Right lobe of liver (tissue), 6 donors: ENCODE measurements at regions not wholly inside any gene's neighbourhood (a gene's known extent, or its start where the extent isn't known, plus 50 kb on each side); places are given as distances from the start of the nearest gene placed in this dataset.

Source experiments
- ATAC-seq, 4 donors: fragments of 200-7000 bp; cut with Tn5 transposase; one replicate each; pipeline ENCODE4 v1.9.1; 2020; ENCODE audit warnings: mild to moderate bottlenecking in 4 of 4, moderate library complexity in 4 of 4
- DNase-seq, 3 donors: peaks; one replicate each; pipeline ENCODE4 v3.0.0-alpha.2; 2020
- H3K27ac ChIP-seq, 3 donors: fragments of 200-600 bp; one replicate each; pipeline ENCODE4 v1.8.0; 2022
- H3K27me3 ChIP-seq, 2 donors: fragments of 200-600 bp; one replicate each; pipeline ENCODE4 v1.8.0; 2022
- H3K36me3 ChIP-seq, 4 donors: fragments of 200-600 bp; sonication (generic) in 1 of 4; one replicate each; pipeline versions ENCODE4 v1.5.1 to v1.8.0; 2017 to 2022; ENCODE audit warnings: control low read depth in 1 of 4
- H3K4me1 ChIP-seq, 4 donors: fragments of 200-600 bp; sonication (generic) in 1 of 4; one replicate each; pipeline versions ENCODE4 v1.5.1 to v1.8.0; 2017 to 2022; ENCODE audit warnings: control low read depth in 1 of 4
- H3K4me3 ChIP-seq, 3 donors: fragments of 200-600 bp; one replicate each; pipeline ENCODE4 v1.8.0; 2022
- H3K9me3 ChIP-seq, 4 donors: fragments of 200-600 bp; sonication (generic) in 1 of 4; one replicate each; pipeline versions ENCODE4 v1.5.1 to v1.8.0; 2017 to 2022; ENCODE audit warnings: control low read depth in 1 of 4
- POLR2A ChIP-seq: fragments of 450-650 bp; IDR thresholded peaks from one replicate; pipeline ENCODE4 v1.6.1; 2017; ENCODE audit warnings: antibody characterized with exemption, mild to moderate bottlenecking
- WGBS: methylation state at CpG from one replicate; pipeline ENCODE4 v1.1.6; 2018; ENCODE audit warnings: low coverage, low lambda C conversion rate; ENCODE audit not compliant: insufficient coverage; ENCODE audit errors: missing lambda C conversion rate; 5-methylcytosine and 5-hydroxymethylcytosine counted together
- intact Hi-C, 2 donors: fragments of 100-400 bp; cut with DNase I; formaldehyde crosslinking; loops; one replicate each; pipeline versions ENCODE4 v1.11.2 to v1.14.1; 2022
- TF ChIP-seq, protein P1 (sequence below), 4 donors: fragments of 200-600 bp in 3 of 4; fragments of 450-650 bp in 1 of 4; IDR thresholded peaks; one replicate each; pipeline versions ENCODE4 v1.5.1 to v1.8.0; 2016 to 2022; ENCODE audit warnings: antibody characterized with exemption in 4 of 4, mild to moderate bottlenecking in 2 of 4
- donor health status: DM: no; HTN: yes; CAD: no.
- donor health status: DM: no; HTN: no; CAD: no.
- donor health status: DM: no; HTN: no; CAD: no.
- donor health status: DM: no; HTN: yes; CAD: no.
- donor health status: DM: no; HTN: yes; CAD: no.

- Histone ChIP-seq H3K36me3 (no peaks in the 10 kb centered on the region), H3K9me3 (no peaks in the 10 kb centered on the region), H3K27ac (no peak overlapping the region), H3K4me3 (no peak overlapping the region), H3K27me3 (no peaks in the 10 kb centered on the region), H3K4me1 (no peaks in the 10 kb centered on the region)
- TF ChIP-seq, protein P1, sequence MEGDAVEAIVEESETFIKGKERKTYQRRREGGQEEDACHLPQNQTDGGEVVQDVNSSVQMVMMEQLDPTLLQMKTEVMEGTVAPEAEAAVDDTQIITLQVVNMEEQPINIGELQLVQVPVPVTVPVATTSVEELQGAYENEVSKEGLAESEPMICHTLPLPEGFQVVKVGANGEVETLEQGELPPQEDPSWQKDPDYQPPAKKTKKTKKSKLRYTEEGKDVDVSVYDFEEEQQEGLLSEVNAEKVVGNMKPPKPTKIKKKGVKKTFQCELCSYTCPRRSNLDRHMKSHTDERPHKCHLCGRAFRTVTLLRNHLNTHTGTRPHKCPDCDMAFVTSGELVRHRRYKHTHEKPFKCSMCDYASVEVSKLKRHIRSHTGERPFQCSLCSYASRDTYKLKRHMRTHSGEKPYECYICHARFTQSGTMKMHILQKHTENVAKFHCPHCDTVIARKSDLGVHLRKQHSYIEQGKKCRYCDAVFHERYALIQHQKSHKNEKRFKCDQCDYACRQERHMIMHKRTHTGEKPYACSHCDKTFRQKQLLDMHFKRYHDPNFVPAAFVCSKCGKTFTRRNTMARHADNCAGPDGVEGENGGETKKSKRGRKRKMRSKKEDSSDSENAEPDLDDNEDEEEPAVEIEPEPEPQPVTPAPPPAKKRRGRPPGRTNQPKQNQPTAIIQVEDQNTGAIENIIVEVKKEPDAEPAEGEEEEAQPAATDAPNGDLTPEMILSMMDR (IDR thresholded peaks at IDR 0.05), result no peak
- TF ChIP-seq POLR2A, result no peak
- ATAC-seq (no peak), DNase-seq (no peak)
- intact Hi-C loops, result no loop called here
- WGBS, result 18% methylated on average over 2 of the region's 2 CpGs
These were observed 179.1 kb upstream of the NDST4 start for GRCh38 chr4:115292320-115293092.

GRCh38 chr4:115287426-115287825, 174.0 kb upstream of the NDST4 start:
- no peaks in the 10 kb centered on the region for H3K36me3 ChIP-seq
- H3K27me3 ChIP-seq, result no peaks in the 10 kb centered on the region
- H3K4me1 ChIP-seq, result no peaks in the 10 kb centered on the region
- no peak for DNase-seq
- intact Hi-C loops, result no loop called here
- no peak for ATAC-seq
- H3K27ac ChIP-seq, result no peak overlapping the region
- no peak overlapping the region for H3K4me3 ChIP-seq
- H3K9me3 ChIP-seq, result no peaks in the 10 kb centered on the region
- 46% methylated on average over 1 of the region's 1 CpG for WGBS
- TF ChIP-seq, protein P1 (IDR thresholded peaks at IDR 0.05), result no peak
- TF ChIP-seq POLR2A, result no peak

- DNase-seq, result no peak
- H3K4me1 ChIP-seq, result no peaks in the 10 kb centered on the region
- no peak overlapping the region for H3K4me3 ChIP-seq
- H3K27me3 ChIP-seq, result no peaks in the 10 kb centered on the region
- TF ChIP-seq POLR2A, result no peak
- TF ChIP-seq, protein P1 (IDR thresholded peaks at IDR 0.05), result no peak
- no peaks in the 10 kb centered on the region for H3K36me3 ChIP-seq
- no peaks in the 10 kb centered on the region for H3K9me3 ChIP-seq
- 25% methylated on average over 2 of the region's 2 CpGs for WGBS
- ATAC-seq, result no peak
- intact Hi-C loops, result no loop called here
- no peak overlapping the region for H3K27ac ChIP-seq
These were observed 165.9 kb upstream of the NDST4 start for GRCh38 chr4:115279330-115279729.

DNA sequence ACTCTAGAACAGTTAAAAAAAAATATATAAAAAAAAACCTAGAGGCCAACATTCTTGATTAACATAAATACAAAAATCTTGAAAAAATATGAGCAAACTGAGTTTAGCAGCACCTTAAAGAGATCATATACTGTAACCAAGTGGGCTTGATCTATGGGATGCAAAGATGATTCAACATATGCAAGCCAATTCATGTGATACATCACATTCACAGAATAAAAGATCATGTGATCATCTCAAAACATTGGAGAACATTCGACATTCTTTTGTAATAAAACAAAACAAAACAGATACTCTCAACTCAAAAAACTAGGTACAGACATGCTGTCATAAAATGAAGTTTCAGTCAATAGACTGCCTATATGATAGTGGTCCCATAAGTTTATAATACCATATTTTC, 165.4 kb upstream of the NDST4 start:
- WGBS, result 67% methylated on average over 1 of the region's 1 CpG
- H3K9me3 ChIP-seq, result no peaks in the 10 kb centered on the region
- H3K4me3 ChIP-seq, result no peak overlapping the region
- TF ChIP-seq, protein P1 (IDR thresholded peaks at IDR 0.05), result no peak
- no peak for TF ChIP-seq POLR2A
- no peak overlapping the region for H3K27ac ChIP-seq
- DNase-seq (no peak), ATAC-seq (no peak)
- H3K36me3 ChIP-seq, result no peaks in the 10 kb centered on the region
- H3K27me3 ChIP-seq, result no peaks in the 10 kb centered on the region
- no peaks in the 10 kb centered on the region for H3K4me1 ChIP-seq
- intact Hi-C loops, result no loop called here
